ENCODE measurements at regions not wholly inside any gene's neighbourhood (a gene's known extent, or its start where the extent isn't known, plus 50 kb on each side); places are given as distances from the start of the nearest gene placed in this dataset.

GRCh38 chr11:104657083-104657482, 241.2 kb downstream of the CASP12 start:
- H3K27me3 ChIP-seq (ENCODE audit: control insufficient read depth in 2 of 2, insufficient read depth in 2 of 2, low read length in 2 of 2) = no peaks in the 10 kb centered on the region
- Mint-ChIP-seq H3K36me3 (no peaks in the 10 kb centered on the region), H3K27me3 (ENCODE audit: low read depth in 3 of 3) (no peaks in the 10 kb centered on the region), H3K27ac (no peak overlapping the region), H3K9me3 (peaks cover 0 to 9% (median 5%) of the 10 kb centered on the region in 7 donors), H3K4me3 (no peak overlapping the region), H3K4me1 (peaks cover 12% of the 10 kb centered on the region)
- no peak overlapping the region for H3K4me3 ChIP-seq (replicated peaks in 1 of 3; ENCODE audit: low read depth in 2 of 3, low read length in 3 of 3)
- H3K9ac ChIP-seq (ENCODE audit: insufficient read depth, low read length, poor library complexity, severe bottlenecking) = no peak overlapping the region
- TF ChIP-seq, protein P1, sequence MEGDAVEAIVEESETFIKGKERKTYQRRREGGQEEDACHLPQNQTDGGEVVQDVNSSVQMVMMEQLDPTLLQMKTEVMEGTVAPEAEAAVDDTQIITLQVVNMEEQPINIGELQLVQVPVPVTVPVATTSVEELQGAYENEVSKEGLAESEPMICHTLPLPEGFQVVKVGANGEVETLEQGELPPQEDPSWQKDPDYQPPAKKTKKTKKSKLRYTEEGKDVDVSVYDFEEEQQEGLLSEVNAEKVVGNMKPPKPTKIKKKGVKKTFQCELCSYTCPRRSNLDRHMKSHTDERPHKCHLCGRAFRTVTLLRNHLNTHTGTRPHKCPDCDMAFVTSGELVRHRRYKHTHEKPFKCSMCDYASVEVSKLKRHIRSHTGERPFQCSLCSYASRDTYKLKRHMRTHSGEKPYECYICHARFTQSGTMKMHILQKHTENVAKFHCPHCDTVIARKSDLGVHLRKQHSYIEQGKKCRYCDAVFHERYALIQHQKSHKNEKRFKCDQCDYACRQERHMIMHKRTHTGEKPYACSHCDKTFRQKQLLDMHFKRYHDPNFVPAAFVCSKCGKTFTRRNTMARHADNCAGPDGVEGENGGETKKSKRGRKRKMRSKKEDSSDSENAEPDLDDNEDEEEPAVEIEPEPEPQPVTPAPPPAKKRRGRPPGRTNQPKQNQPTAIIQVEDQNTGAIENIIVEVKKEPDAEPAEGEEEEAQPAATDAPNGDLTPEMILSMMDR (IDR thresholded peaks at IDR 0.05) = no peak
- H4K20me1 ChIP-seq (ENCODE audit: insufficient read depth, low read length) = no peaks in the 10 kb centered on the region
- DNase-seq = no peak
- H3K36me3 ChIP-seq (replicated peaks in 1 of 2; ENCODE audit: control insufficient read depth in 1 of 2, insufficient read depth in 2 of 2, low read length in 2 of 2) = no peaks in the 10 kb centered on the region
- no peak overlapping the region for H2AFZ ChIP-seq (ENCODE audit: insufficient read depth, low read depth, low read length, poor library complexity, severe bottlenecking)
- peaks cover 0 to 7% of the 10 kb centered on the region in 2 donors for H3K4me1 ChIP-seq (ENCODE audit: control insufficient read depth in 1 of 2, insufficient read depth in 2 of 2, low read length in 2 of 2)
- H3K27ac ChIP-seq (ENCODE audit: low read depth in 1 of 2, low read length in 2 of 2) = no peak overlapping the region
- H3K79me2 ChIP-seq (ENCODE audit: insufficient read depth, low read length) = no peaks in the 10 kb centered on the region
- H3K9me3 ChIP-seq (replicated peaks in 1 of 2; ENCODE audit: control insufficient read depth in 1 of 2, insufficient read depth in 1 of 2, low read length in 2 of 2) = no peaks in the 10 kb centered on the region
- WGBS (ENCODE audit: insufficient coverage) = no CpG with 5 or more reads among the region's 2 CpGs
- no peak overlapping the region for H3K4me2 ChIP-seq (replicated peaks; ENCODE audit: extremely low read depth, low read length, poor library complexity, severe bottlenecking)
- intact Hi-C loops (cut with micrococcal nuclease) = no loop called here

- H3K27me3 Mint-ChIP-seq (ENCODE audit: low read depth in 3 of 3) = no peaks in the 10 kb centered on the region
- intact Hi-C loops (cut with micrococcal nuclease) = no loop called here
- Histone ChIP-seq H3K27ac (ENCODE audit: low read depth in 1 of 2, low read length in 2 of 2) (no peak overlapping the region), H3K9ac (ENCODE audit: insufficient read depth, low read length, poor library complexity, severe bottlenecking) (no peak overlapping the region), H3K4me1 (ENCODE audit: control insufficient read depth in 1 of 2, insufficient read depth in 2 of 2, low read length in 2 of 2) (peaks cover 0 to 7% of the 10 kb centered on the region in 2 donors), H4K20me1 (ENCODE audit: insufficient read depth, low read length) (no peaks in the 10 kb centered on the region), H2AFZ (ENCODE audit: insufficient read depth, low read depth, low read length, poor library complexity, severe bottlenecking) (no peak overlapping the region), H3K79me2 (ENCODE audit: insufficient read depth, low read length) (no peaks in the 10 kb centered on the region), H3K36me3 (replicated peaks in 1 of 2; ENCODE audit: control insufficient read depth in 1 of 2, insufficient read depth in 2 of 2, low read length in 2 of 2) (no peaks in the 10 kb centered on the region), H3K4me3 (replicated peaks in 1 of 3; ENCODE audit: low read depth in 2 of 3, low read length in 3 of 3) (no peak overlapping the region), H3K27me3 (ENCODE audit: control insufficient read depth in 2 of 2, insufficient read depth in 2 of 2, low read length in 2 of 2) (no peaks in the 10 kb centered on the region), H3K9me3 (replicated peaks in 1 of 2; ENCODE audit: control insufficient read depth in 1 of 2, insufficient read depth in 1 of 2, low read length in 2 of 2) (peaks cover 0 to 9% of the 10 kb centered on the region in 2 donors), H3K4me2 (replicated peaks; ENCODE audit: extremely low read depth, low read length, poor library complexity, severe bottlenecking) (no peak overlapping the region)
- DNase-seq = no peak
- H3K4me1 Mint-ChIP-seq = peaks cover 12% of the 10 kb centered on the region
- H3K36me3 Mint-ChIP-seq = no peaks in the 10 kb centered on the region
- no peak overlapping the region for H3K27ac Mint-ChIP-seq
- TF ChIP-seq, protein P1 (IDR thresholded peaks at IDR 0.05) = no peak
- H3K9me3 Mint-ChIP-seq = peaks cover 7 to 20% (median 13%) of the 10 kb centered on the region in 7 donors
- no peak overlapping the region for H3K4me3 Mint-ChIP-seq
These were observed 243.2 kb downstream of the CASP12 start for GRCh38 chr11:104655066-104655465.

Data from CD14-positive monocyte (primary cell).